ENCODE measurements at regions not wholly inside any gene's neighbourhood (a gene's known extent, or its start where the extent isn't known, plus 50 kb on each side); places are given as distances from the start of the nearest gene placed in this dataset.
A peak's percentile ranks its signal among the peaks of the same experiment; 100 is the strongest.
"Not testable (repeated sequence)": the region's sequence is repeated elsewhere in the genome, so short reads cannot be mapped to it uniquely, and the experiment has no call there.

GRCh38 chr3:177642804-177643125, 445.5 kb upstream of the TBL1XR1 start:
- DNase-seq = no peak

- no peak for DNase-seq
These were observed 449.5 kb upstream of the TBL1XR1 start for GRCh38 chr3:177646749-177647148.

GRCh38 chr3:177647341-177647740, 450.1 kb upstream of the TBL1XR1 start:
- no peak for DNase-seq

DNA sequence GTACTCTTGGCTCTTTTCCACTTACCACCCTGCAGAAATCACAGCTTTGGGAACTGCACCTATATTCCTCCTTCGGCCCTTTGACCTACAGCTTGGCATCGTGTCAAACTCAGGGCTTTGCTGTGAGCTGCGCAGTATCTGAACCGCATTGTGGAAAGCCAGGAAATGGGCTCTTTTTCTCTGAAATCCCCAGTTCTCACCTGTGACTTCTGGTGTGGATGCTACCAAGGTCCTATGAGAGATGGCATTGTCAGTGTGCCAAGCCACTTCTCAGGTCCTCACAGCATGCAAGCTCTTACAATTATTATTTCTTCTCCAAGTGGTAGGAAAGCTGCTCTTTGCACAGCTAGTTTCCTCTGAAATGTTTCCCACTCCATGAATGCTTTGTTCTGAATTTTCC, 450.6 kb upstream of the TBL1XR1 start:
- DNase-seq = peak; percentile 29

GRCh38 chr3:177652556-177653291, 455.4 kb upstream of the TBL1XR1 start:
- DNase-seq = no peak

GRCh38 chr3:177657243-177657642, 460.0 kb upstream of the TBL1XR1 start:
- no peak for DNase-seq

- DNase-seq = no peak
These were observed 461.1 kb upstream of the TBL1XR1 start for GRCh38 chr3:177658354-177658753.

GRCh38 chr3:177664380-177665103, 467.3 kb upstream of the TBL1XR1 start:
- DNase-seq = not testable (repeated sequence)

DNA sequence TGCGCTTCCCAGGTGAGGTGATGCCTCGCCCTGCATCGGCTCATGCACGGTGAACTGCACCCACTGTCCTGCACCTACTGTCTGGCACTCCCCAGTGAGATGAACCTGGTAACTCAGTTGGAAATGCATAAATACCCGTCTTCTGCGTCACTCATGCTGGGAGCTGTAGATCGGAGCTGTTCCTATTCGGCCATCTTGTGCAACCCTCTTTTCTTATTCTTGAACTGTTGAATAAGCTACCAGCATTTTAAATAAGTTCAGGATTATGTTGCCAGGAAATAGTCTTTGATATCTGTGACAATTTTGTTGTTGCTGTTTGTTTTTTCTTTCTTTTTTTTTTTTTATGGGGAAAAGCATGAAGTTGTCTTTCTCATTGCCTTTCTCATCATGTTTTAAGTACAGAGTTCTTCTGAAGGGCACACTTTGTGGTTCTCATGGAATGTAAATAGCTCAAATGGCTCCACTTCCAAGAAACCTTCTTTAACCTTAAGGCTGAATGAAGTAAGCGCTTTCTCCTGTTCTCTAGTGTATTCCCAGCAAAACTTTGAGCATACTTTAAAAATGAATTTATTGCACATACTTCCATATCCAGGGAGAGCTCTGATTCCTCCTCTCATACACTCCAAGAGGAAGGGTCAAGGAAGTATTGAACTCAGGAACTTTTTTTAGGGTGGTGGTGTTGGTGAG, 468.0 kb upstream of the TBL1XR1 start:
- DNase-seq = no peak

DNA sequence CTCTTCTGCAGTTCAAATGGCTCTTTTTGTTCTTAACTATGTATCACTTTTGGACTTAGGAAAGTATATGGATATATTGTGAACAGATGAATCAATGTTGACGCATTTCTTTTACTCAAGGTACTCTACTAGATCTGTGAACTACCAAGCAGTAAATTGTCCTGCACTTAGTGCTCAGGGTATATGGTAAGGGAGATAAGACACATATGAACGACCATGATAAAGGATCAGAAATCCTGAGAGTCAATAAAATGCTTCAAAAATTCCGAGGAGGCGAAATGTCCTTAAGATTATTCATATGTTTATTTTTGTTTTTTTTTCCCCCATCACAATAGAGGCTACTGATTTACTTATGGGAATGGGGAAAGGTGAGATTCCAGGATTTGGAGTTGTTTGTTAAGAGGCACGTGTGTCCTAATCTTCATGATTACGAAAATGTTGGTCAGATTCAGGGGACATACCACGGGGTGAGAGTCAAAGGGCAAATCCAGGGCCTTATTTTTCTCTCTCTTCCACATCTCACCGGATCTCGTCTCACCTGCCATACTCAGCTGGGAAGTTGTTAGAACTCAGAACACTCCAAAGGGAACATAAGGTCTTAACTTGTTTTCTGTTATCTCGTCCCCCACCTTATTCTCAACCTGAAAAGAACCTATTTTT, 475.1 kb upstream of the TBL1XR1 start:
- DNase-seq = no peak

GRCh38 chr3:177673112-177673914, 476.0 kb upstream of the TBL1XR1 start:
- peak; percentile 25 for DNase-seq

DNA sequence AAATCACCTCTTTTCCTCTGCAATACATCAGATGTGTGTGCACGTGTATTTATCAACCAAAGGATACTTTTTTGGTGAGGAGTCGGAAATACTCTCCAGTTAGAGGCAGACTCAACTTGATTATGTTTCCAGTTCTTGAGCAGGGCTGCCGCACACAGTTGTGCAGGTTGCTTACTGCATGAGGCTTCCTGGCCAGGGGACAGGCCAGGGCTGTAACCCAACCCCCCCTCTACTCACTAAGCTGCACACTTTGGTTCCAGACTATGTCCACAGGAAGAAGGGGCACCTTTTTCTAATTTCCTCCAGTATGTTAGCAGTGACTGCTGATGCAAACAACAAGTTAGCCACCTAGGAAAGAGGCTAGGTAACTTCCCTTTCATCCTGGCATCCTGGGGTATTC, 476.9 kb upstream of the TBL1XR1 start:
- DNase-seq = no peak

- peak; percentile 11 for DNase-seq
These were observed 478.9 kb upstream of the TBL1XR1 start for GRCh38 chr3:177676148-177676547.

DNA sequence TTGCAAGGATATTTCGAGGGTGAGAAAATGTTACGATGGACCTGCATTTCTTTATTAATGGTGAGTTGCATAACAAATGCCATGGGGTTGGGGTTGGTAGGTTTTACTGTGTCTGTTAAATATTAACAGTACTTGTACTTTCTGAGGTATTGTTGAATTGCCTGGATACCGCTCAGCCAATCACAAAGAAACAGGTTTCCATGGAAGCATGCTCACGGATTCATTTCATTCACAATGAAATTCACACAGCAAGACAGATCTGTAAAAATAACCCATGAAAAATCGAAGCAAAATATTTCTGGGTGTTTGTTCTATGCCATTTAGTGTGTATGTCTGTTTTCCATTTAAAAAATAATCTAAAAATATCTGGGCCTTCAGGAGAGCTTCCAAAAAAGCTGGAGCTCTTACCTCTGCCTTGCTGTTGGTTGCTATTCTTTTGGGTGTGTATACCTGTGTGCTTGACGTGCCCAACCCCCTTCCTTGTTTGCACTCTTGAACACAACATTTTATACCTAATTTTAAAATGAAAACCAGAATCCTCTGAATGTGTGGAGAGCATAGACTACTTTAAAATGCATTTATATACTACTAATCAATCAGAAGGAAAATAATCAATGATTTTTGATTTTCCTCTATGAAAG, 479.8 kb upstream of the TBL1XR1 start:
- DNase-seq = no peak

GRCh38 chr3:177679568-177680471, 482.5 kb upstream of the TBL1XR1 start:
- no peak for DNase-seq

- no peak for DNase-seq
These were observed 483.2 kb upstream of the TBL1XR1 start for GRCh38 chr3:177680472-177680821.

- DNase-seq = no peak
These were observed 483.9 kb upstream of the TBL1XR1 start for GRCh38 chr3:177681156-177681555.

DNA sequence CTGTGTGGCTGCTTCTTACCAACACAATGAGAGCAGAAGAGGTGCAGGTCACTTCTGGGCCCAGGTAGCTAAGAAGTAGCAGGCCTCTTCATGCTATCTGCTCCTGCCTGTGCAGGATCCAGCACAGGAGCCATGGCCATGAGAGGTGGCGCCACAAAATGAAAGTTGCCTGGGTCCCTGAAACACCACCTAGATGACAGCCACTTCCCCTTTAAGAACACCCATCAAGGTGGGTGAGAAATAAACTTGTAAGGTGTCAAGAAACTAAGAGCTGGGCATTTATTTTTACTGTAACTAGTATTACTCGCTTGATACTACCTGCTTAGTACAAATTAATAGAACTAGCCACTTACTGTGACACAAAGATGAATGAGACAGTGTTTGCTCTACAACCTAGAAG, 484.6 kb upstream of the TBL1XR1 start:
- DNase-seq = no peak

GRCh38 chr3:177683586-177683985, 486.3 kb upstream of the TBL1XR1 start:
- no peak for DNase-seq

GRCh38 chr3:177686671-177687070, 489.4 kb upstream of the TBL1XR1 start:
- no peak for DNase-seq

DNA sequence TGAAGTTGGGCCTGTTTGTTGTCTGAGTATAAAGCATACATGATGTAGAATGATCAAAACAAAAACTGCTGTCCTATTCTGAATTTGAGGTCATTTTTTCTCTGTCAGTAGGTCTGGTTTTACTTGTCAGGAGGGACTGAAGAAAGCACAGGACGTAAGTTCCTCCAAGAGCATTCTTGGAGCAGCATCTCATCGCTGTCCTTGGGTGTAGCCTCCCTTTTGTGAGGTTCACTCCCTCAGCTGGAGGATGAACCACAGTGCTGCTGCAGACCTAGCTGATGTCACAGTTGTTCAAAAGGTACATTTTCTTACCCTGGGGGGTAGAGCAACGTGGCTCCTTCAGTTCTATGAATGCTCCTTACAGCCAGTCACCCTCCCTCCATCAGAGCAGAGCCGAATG, 490.0 kb upstream of the TBL1XR1 start:
- DNase-seq = no peak

Measured in COR-L47 (cell line).